ELF-1 (cell line): ENCODE measurements at regions not wholly inside any gene's neighbourhood (a gene's known extent, or its start where the extent isn't known, plus 50 kb on each side); places are given as distances from the start of the nearest gene placed in this dataset.

Experiments used
- DNase-seq: peaks from one replicate; pipeline ENCODE4 v3.0.0-alpha.2; 2016; ENCODE audit warnings: low read depth, low spot score

DNA sequence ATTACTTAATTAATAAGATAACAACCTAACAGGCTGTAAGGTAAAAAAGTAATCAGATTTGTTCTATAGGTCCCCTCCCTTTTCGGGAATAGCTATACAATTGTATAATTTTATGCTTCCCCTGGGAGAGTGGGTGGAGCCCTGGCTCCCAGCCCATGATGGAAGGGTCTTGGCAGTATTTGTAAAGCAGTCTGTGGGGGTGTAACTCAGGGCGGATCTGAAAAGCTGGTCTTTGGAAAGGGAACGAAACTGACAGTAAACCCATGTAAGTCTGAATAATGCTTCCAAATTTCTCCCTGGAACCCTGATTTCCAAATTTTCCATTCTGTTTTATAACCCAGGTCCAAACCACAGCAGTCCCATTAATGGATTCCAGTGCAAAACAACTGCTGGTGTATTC, 110.4 kb downstream of the DAD1 start:
- DNase-seq = no peak

DNA sequence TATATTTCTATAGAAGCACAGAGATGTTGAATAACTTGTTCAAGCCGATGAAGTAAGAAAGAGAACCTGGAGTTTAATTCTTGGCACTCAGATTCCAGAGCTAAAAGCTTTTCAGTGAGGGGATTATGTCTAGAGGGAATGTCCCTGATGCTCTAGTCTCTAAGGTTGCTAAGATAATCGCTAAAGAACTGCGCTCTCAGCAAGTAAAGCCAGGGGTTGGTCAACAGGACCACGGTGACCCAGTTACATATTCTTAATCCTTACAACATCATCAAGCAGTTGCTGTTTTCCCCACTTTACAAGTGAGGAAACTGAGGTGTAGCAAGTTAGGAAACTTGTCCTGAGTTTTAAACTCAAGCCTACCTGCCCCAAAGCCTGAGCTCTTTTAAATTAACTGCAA, 110.8 kb downstream of the DAD1 start:
- DNase-seq = no peak

DNA sequence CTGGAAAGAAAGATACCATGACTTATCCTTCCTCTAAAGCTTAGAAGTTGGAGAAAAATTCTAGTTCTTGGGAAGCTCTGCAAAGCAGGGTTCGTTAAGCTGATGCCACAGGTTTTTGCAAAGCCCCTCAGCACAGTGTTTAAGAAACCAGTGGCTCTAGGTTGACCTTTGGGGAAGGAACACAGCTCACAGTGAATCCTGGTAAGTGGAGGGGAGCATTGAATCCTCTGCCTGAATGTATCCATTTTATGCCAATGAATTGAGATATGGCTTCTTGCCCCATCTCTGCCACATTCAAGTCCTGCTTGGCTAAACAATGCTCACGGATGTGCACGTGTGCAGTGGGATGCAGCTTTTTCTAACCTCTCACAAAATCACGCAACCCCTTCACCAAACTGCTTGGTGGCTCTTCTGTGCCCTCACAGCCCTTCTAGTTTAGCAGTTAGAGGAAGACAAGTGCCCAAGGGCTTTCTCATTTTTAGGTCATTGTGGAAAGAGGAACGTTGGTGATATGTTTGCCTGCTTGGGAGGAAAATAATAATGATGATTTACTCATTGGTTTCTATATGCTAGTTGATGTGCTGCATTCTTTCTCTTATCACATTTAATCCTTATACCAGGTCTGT, 111.3 kb downstream of the DAD1 start:
- no peak for DNase-seq

DNA sequence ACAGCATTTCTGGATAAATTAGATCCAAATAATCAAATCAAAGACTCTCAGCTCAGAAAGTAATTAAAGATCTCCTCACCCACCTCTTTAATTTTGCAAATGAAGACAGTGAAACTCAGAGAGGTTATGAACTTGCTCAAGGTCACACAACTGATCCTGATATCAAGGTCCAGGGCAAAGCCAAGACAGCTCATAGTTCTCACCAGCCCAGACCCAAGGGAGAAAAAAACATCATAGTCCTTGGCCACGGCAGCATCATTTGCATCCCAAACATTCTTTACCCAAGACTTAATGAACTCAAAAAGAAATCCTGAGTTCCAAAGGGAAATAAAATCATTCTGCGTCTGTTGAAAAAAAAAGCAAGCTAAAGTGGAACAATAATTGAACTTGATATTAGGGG, 112.1 kb downstream of the DAD1 start:
- DNase-seq = no peak

DNA sequence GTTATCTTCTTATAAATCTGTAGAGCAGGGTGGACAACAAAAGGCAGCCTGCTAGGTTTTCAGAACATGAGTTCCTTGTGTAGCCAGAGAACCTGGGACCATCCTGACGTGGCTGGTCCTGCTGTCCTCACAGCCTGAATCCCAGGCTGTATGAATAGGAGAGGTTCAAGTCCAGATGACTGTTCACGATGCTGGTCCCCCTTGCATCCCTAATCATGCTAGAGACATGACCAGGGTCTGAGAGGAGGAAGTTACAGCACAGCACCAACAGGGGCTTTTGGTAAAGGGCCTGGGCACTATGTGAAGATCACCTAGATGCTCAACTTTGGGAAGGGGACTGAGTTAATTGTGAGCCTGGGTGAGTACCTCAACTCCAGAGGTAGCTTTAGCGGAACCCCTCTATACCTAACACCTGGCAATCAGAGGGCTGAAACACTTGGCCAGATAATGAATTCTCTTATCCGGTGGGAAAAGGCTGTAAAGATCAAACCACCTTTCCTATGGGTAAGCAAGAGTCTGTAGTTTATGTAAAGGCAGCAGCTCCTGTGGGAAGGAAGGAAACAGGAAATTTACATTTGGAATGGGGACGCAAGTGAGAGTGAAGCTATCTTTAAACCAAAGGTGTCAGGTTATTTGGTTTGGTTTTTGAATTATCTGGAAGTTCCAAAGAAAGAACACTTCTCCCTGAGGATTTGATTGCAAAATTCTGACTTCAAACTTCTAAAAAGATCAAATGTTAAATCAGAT, 112.8 kb downstream of the DAD1 start:
- DNase-seq = no peak

DNA sequence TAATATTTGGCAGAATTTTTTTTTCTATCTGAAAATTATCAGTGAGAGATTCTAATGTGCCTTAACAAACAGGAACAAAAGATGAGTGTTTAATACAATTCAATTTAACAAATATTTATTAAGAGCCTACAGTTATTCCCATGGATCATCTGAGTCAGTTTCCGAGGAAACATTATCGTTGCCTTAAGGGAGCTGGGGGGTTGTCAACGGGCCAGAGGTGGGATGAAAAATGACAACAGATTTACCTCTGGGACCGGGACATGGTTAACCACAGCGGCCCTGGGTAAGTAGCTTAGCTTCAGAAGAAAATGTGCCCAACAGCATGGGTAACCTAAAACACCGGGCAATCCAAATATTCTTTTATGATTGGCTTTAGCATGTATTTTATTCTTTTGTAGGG, 113.6 kb downstream of the DAD1 start:
- DNase-seq = no peak

DNA sequence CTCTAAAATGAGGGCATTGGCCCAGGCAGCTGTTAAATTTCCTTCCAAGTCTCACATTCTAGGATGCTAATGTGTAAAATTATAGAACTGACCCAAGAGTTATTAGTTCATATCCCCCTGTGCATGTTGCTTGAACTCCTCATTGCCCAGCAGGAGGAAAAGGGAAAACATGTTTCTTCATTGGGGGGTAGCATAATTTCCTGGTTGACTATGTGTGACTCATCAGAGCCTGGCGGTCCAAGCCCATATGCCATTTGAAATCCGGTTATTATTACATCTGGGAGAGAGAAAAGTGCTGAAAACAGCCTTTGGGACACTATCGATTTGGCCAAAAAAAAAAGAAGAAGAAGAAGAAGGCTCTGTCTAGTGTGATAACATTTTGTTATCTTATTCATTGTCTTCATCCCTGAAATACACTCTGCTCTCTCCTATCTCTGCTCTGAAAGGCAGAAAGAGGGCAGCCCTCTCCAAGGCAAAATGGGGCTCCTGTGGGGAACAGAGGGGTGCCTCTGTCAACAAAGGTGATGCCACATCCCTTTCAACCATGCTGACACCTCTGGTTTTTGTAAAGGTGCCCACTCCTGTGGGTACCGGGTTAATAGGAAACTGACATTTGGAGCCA, 114.2 kb downstream of the DAD1 start:
- DNase-seq = no peak

DNA sequence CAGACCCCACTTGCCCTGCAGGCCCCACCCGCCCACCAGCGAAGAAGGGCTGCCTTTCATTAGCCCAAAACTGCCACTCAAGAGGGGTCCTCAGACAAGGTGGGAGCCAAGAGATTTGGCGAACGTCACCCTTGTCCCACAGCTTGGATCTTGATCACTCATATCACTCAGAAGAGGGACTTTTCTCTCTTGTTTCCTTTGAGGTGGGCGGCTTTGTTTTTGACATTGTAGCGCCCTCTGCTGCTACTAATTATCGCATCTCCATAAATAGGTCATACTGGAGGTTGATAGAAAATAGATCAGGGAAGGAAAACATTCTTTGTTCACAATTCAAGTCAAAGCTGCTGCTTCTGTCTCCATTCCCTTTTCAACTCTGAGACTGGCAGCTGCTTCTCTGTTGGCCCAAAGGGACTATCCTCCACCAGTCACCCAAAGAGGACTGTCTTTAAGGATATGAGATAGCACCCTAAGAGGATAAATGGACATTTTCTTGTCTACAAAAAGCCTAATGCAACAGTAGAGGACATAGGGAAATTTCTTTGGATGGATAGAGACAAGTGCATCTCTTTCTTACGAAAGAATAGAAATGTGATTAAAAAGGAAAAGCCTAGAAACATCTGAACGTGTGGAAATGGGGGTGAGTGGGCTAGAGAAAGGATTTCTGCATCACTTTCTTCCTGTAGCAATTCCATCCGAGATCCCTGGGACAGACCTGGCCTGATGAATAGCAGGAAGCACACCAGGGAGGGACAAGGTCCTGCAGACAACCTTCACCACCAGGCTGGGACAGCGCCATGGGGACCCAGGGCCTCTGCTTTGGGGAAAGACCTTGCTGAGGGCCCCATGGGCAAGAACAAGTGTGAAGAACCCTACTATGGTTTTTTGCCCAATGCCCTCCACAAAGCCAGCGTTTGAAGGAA, 115.8 kb downstream of the DAD1 start:
- peak; percentile 54 for DNase-seq

DNA sequence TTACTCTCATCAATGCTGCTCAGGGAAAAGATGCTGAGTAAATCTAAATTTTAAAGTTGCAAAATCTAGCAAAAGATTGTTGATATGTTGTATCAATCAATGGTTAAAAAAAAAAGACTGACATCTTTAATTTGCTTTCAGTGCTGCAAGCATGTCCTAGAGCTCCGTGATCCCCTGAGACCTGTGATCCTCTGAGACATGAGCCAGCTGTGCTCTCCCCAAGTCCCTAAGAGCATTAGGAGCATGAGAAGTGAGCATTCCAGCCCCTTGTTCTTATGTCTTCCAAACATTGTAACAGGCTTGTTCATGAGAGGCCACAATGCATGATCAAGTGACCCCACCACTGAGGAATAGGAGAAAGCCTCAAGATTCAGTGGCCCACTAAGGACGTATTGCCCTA, 116.6 kb downstream of the DAD1 start:
- DNase-seq = no peak

DNA sequence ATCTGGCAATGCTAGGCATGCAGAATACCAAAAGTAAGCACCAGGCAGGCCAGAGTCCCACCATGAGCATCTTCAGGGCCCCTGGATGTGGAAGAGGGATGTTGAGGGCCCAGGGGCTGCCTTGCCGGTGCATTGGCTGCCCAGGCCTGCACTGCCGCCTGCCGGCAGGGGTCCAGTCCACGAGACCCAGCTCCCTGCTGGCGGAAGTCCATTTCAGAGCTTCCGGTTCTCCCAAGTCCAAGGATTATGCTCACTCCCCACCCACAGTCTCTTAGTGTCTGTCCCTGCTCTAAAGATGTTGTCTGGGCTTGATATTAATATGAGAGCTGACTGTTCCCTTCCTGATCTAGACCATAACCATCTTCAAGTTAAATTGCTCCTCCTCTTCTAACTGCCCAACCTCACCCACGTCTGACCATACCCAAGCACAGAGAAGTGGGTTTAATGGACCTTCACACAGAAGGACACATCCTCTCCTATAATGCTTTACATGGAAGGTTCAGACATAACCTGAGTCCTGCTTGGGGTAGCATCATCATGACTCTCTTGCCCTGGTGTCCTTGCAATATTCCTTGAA, 117.4 kb downstream of the DAD1 start:
- DNase-seq = peak; percentile 61

DNA sequence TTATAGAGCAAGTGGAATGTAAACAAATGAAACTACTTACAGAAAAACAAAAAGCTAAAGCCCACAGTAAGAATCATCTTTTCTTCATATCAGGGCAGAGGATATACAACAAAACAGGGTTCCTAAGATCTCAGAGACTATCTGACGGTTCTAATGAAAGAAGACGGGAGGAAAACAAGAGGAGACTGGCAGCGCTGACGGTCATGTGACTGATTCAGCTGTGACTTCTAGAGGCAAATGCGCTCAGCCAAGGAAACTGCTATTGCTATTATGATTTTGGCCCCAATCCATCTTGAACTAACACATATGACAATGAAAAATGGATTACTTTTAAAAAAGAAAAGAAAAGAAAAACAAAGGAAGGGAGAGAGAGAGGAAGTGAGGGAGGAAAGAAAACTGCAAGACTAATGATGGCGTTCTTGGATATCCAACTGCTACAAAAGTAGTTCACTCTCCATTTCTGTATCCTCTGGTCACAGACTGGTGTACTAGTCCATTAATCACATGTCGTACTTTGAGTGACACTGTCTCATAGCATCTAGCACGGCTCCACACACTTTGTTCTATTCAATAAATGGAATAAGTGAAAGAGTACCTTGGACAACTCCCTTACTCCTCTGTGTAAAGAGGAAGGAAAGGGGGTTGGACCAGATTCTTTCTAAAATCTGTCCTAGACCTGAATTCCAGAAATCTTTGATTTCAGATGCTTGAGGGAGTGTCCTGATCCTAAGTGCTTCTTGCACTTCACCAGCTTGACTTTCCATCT, 119.3 kb downstream of the DAD1 start:
- DNase-seq = no peak

DNA sequence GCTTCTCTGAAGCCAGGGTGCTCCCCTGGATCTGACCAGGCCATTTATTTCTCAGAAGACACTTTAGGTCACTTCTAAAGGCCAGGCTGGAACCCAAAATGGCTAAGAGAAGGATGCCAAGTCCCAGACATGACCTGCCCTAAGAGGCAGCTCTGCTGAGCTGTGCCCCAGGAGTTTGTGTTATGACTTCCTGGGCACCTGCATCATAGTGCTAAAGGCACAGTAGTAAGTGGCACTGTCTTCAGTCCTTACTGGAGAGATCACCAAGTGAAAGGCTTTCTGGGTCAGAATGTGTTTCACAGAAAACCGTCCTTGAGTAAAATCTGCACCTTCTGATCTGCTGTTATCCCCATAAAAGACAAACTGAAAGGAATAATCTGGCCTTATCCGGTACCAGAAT, 120.2 kb downstream of the DAD1 start:
- no peak for DNase-seq

DNA sequence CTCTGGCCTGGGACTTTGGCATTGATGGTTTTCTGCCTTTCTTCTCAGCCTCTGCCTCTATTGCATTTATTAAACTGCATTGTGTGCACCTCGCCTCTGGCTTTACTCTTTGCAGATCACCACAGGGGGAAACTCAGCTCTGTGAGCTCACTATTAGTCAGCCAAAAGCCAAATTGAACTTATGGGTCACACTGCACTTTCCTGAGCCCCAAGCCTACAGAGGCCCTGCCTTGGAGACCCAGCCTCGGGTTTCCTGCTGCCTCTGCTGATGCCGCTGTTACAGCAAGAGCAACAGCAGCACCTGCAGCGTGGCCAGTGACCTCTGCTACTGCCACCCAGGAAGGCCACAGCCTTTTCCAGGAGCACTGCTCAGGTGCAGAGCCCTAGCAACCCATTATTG, 122.5 kb downstream of the DAD1 start:
- DNase-seq = no peak

DNA sequence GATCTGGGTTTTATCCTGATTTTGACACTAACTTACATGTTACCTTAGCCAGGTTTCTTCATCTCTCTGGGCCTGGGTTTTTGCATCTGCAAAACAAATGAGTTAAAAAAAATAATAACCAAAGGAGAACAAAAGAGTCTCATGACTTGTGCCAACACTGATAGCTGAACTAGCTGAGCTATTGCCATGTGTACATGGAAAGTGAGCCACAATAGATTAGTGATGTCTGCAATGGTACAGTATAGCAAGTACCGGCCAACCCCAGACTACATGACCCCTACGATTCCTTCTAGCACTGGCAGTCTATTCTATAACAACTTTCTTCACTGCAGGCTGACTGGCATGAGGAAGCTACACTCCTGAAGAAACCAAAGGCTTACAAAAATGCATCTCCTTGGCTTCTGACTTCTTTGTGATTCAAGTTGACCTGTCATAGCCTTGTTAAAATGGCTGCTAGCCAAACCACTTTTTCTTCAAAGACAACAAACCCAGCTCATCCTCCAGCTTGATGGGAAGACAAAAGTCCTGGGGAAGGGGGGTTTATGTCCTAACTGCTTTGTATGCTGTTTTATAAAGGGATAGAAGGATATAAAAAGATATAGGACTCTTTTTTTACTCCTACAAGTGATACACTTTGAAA, 123.7 kb downstream of the DAD1 start:
- no peak for DNase-seq

DNA sequence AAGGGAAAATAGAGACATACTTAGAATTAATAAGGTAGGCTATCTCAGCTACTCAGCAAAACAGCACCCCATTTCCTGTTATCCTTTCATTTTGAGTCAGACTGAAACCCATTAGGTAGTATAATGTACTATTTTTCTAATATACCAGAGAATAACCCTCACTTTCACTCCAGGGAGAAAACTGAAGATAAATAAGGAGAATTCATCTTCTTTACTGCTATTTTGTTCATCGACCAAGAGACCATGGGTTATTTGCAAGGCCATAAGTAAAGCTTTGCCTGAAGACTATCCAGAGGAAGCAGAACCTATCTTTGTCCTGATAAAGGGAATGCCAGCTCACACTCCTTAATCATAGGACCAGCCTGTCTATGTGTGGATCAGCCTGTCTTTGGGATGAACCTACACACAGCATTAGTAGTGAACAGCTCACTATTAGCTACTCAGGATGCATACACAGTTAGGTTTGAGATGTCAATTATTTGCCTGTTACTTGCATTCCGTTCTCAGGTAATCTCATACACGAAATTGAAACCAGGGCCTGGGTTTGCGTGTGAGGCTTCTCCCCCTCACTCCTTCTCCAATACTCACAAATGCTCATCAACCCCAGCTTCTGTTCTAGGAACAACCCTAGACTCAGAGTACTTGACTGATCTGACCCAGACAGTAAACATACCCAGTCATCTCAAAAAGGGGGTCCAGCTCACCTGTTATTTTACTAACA, 124.4 kb downstream of the DAD1 start:
- DNase-seq = no peak

DNA sequence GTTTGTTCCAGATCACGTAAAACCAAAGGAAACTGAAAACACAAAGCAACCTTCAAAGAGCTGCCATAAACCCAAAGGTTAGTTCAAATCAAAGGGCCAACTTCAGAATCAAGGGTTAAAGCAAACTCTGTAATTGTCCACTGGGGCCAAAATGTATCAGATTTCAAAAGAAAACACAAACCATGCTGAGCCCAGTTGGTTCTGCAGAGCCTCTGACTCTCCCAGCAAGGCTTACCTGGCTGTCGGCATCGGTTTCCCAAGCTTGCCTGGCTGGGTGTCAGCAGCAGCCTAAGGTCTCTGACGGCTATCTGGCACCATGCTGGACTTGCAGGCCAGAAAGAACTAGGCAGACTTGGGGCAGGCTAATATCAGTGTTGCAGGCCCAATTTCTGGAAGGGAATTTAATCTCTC, 125.3 kb downstream of the DAD1 start:
- DNase-seq = no peak

DNA sequence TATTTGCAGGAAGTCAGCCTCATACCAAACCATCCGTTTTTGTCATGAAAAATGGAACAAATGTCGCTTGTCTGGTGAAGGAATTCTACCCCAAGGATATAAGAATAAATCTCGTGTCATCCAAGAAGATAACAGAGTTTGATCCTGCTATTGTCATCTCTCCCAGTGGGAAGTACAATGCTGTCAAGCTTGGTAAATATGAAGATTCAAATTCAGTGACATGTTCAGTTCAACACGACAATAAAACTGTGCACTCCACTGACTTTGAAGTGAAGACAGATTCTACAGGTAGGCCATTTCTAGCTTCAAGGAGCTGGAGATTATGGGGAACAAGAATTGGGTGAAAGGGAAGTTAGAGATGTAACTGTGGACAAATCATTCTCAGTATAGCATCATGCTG, 126.1 kb downstream of the DAD1 start:
- DNase-seq = no peak

DNA sequence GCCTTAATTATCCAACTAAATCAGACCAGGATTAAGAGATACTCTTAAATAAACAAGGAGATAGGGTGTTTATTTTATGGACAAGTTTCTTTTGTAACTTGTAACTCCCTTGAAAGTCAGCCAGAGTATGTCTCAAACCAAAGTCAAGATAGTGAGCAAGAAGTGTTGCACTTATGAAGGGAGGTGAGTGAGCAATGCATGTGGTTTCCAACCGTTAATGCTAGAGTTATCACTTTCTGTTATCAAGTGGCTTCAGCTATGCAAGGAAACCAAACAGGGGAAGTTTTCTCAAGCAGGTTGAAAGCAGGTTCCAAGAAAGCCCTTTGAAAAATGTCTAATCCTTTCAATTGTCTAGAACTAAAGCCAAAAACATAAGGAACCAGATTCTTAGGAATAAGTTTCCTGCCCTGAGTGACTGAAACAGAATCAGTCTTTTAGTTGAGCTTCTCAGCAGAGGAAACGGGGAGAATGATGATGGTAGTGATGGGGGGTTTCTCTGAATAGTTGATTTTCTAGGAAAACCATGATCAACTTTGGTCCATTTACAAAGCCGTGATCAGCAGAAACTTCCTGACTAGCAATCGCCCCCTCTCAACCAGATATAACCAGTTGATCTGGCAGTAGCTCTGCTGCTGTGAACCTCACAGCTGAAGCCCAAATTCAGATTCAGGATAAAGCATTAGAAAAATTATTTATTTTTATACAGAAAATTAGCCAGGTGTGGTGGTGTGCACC, 128.4 kb downstream of the DAD1 start:
- DNase-seq = no peak

DNA sequence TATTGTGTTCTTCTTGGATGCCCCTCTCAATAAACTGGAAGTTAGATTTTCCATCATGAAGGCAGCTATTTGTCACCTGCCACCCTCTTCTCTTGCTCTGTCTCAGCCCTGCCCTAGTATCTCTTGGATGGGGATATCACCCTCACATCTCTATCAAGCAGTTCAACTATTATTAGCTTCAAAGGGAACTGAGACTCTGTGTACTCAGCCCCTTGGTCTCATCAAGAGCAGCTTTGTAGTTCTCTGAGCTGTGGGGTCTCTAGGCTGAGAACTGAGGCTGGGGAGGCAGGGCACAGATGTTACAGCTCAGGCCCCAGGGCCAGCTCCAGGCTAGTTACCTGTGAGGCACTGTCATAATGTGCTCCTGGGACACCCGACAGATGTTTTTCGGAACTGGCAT, 130.3 kb downstream of the DAD1 start:
- DNase-seq = no peak
